ENCODE measurements at regions not wholly inside any gene's neighbourhood (a gene's known extent, or its start where the extent isn't known, plus 50 kb on each side); places are given as distances from the start of the nearest gene placed in this dataset.

DNA sequence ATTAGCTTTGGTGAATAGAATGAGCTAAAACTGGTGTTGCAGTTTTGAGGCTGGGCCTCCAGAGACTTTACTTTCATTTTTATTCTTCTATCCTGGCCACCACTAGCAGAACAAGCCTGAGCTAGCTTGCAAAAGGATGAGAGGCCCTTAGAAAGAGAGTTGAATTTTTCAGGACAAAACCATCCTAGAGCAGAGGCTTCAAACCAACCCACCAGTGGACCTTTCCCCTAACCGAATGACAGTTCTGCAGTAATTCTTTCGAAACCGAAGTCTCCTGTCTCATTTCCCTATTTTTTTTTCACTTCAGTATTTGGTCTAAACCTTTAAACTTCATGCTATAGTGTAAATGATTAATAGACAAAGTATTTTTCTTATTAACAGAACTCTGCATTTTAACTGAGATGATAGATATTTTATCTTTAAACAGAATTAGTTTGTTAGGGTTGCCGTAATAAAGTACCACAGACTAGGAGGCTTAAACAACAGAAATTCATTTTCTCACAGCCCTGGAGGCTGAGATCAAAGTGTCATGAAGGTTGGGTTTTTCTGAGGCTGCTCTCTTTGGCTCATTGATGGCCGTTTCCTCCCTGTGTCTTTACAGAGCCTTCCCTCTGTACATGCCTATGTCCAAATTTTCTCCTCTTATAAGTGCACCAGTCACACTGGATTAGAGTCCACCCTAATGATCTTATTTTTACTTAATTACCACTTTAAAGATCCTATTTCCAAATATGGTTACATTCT, 80.6 kb upstream of the PAK5 start:
- no peak for FAIRE-seq
- H3K9me3 Mint-ChIP-seq (ENCODE audit: unreplicated experiment), result no peaks in the 10 kb centered on the region
- no peaks in the 10 kb centered on the region for H3K36me3 ChIP-seq (ENCODE audit: insufficient read depth, low read length)

DNA sequence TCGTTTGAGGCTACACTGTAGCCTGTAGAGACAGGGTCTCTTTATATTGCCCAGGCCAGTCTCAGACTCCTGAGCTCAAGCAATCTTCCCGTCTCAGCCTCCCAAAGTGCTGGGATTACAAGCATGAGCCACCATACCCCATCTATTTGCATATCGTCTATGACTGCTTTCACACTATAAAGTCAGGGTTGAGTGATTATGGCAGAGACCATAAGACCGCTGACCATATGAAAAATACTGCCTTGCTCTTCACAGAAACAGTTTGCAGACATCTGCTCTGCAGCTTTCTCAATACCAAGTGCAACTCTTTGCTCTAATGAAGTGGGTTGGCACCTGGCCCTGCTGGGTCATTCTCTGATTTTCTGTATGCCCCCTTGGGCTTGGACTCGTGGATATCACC, 79.5 kb upstream of the PAK5 start:
- H3K27ac ChIP-seq (ENCODE audit: low read depth, low read length), result no peak overlapping the region
- H3K79me2 ChIP-seq (ENCODE audit: insufficient read depth, low read length), result no peaks in the 10 kb centered on the region
- no peaks in the 10 kb centered on the region for H4K20me1 ChIP-seq (ENCODE audit: insufficient read depth, low read length)
- no peaks in the 10 kb centered on the region for H3K27me3 Mint-ChIP-seq (ENCODE audit: low read depth, unreplicated experiment)
- no peaks in the 10 kb centered on the region for H3K36me3 Mint-ChIP-seq (ENCODE audit: low read depth, unreplicated experiment)
- no peaks in the 10 kb centered on the region for H3K4me1 ChIP-seq (ENCODE audit: insufficient read depth, low read length)
- no peaks in the 10 kb centered on the region for H3K9me3 ChIP-seq (ENCODE audit: insufficient read depth, low read depth, low read length)
- TF ChIP-seq, protein P1, sequence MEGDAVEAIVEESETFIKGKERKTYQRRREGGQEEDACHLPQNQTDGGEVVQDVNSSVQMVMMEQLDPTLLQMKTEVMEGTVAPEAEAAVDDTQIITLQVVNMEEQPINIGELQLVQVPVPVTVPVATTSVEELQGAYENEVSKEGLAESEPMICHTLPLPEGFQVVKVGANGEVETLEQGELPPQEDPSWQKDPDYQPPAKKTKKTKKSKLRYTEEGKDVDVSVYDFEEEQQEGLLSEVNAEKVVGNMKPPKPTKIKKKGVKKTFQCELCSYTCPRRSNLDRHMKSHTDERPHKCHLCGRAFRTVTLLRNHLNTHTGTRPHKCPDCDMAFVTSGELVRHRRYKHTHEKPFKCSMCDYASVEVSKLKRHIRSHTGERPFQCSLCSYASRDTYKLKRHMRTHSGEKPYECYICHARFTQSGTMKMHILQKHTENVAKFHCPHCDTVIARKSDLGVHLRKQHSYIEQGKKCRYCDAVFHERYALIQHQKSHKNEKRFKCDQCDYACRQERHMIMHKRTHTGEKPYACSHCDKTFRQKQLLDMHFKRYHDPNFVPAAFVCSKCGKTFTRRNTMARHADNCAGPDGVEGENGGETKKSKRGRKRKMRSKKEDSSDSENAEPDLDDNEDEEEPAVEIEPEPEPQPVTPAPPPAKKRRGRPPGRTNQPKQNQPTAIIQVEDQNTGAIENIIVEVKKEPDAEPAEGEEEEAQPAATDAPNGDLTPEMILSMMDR (IDR thresholded peaks at IDR 0.05; ENCODE audit: insufficient read depth, low read depth, low read length), result no peak
- no peak for TF ChIP-seq EZH2 (IDR thresholded peaks at IDR 0.05; ENCODE audit: insufficient read depth, low read length)
- H3K4me2 ChIP-seq (ENCODE audit: low read length), result no peak overlapping the region
- H3K27me3 ChIP-seq (ENCODE audit: insufficient read depth, low read length), result no peaks in the 10 kb centered on the region
- no peaks in the 10 kb centered on the region for H3K36me3 ChIP-seq (ENCODE audit: insufficient read depth, low read length)
- no peak overlapping the region for H3K4me3 ChIP-seq (ENCODE audit: insufficient read depth, low read depth, low read length)
- H3K9ac ChIP-seq (ENCODE audit: low read length), result no peak overlapping the region
- no peak overlapping the region for H3K4me3 Mint-ChIP-seq (ENCODE audit: unreplicated experiment)
- H3K9me3 Mint-ChIP-seq (ENCODE audit: unreplicated experiment), result no peaks in the 10 kb centered on the region
- FAIRE-seq (no peak), DNase-seq (ENCODE audit: low read depth) (no peak)
- H2AFZ ChIP-seq (ENCODE audit: low read depth, low read length), result no peak overlapping the region
- H3K27ac Mint-ChIP-seq (ENCODE audit: unreplicated experiment), result no peak overlapping the region
- H3K4me1 Mint-ChIP-seq (ENCODE audit: low read depth, unreplicated experiment), result peaks cover 3% of the 10 kb centered on the region

More for the DNA sequence above, 80.6 kb upstream of the PAK5 start:
- Histone ChIP-seq H4K20me1 (ENCODE audit: insufficient read depth, low read length) (no peaks in the 10 kb centered on the region), H3K4me2 (ENCODE audit: low read length) (no peak overlapping the region), H3K27me3 (ENCODE audit: insufficient read depth, low read length) (no peaks in the 10 kb centered on the region), H3K27ac (ENCODE audit: low read depth, low read length) (no peak overlapping the region), H3K79me2 (ENCODE audit: insufficient read depth, low read length) (no peaks in the 10 kb centered on the region), H3K9ac (ENCODE audit: low read length) (no peak overlapping the region), H2AFZ (ENCODE audit: low read depth, low read length) (no peak overlapping the region), H3K4me3 (ENCODE audit: insufficient read depth, low read depth, low read length) (no peak overlapping the region), H3K4me1 (ENCODE audit: insufficient read depth, low read length) (no peaks in the 10 kb centered on the region), H3K9me3 (ENCODE audit: insufficient read depth, low read depth, low read length) (no peaks in the 10 kb centered on the region)
- H3K27me3 Mint-ChIP-seq (ENCODE audit: low read depth, unreplicated experiment), result no peaks in the 10 kb centered on the region
- H3K36me3 Mint-ChIP-seq (ENCODE audit: low read depth, unreplicated experiment), result no peaks in the 10 kb centered on the region
- H3K27ac Mint-ChIP-seq (ENCODE audit: unreplicated experiment), result no peak overlapping the region
- no peak for TF ChIP-seq EZH2 (IDR thresholded peaks at IDR 0.05; ENCODE audit: insufficient read depth, low read length)
- TF ChIP-seq, protein P1 (IDR thresholded peaks at IDR 0.05; ENCODE audit: insufficient read depth, low read depth, low read length), result no peak
- no peak for DNase-seq (ENCODE audit: low read depth)
- peaks cover 3% of the 10 kb centered on the region for H3K4me1 Mint-ChIP-seq (ENCODE audit: low read depth, unreplicated experiment)
- no peak overlapping the region for H3K4me3 Mint-ChIP-seq (ENCODE audit: unreplicated experiment)

DNA sequence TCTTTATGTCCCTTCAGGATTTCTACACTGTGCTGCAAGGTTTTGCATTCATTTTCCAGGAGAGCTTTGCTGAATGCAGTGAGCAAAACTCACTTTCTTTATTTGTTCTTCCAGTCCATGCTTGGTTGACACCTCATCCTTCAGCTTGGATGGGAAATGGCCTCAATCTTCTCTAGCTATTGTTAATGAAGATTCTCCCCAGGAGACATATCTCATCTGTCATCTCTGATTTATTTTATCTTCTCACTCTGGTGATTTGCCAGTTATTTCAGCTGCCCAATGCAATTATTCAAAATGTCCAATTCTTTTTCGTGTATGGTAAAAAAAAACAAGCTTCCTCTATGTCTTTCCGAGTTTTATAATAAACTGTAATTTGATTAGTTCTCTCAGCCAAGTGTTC, 77.9 kb upstream of the PAK5 start:
- H3K36me3 Mint-ChIP-seq (ENCODE audit: low read depth, unreplicated experiment), result no peaks in the 10 kb centered on the region
- no peaks in the 10 kb centered on the region for H3K9me3 Mint-ChIP-seq (ENCODE audit: unreplicated experiment)
- peak; percentile 6 for DNase-seq (ENCODE audit: low read depth)
- H3K27ac Mint-ChIP-seq (ENCODE audit: unreplicated experiment), result no peak overlapping the region
- Histone ChIP-seq H3K9me3 (ENCODE audit: insufficient read depth, low read depth, low read length) (no peaks in the 10 kb centered on the region), H3K27ac (ENCODE audit: low read depth, low read length) (no peak overlapping the region), H3K4me3 (ENCODE audit: insufficient read depth, low read depth, low read length) (no peak overlapping the region), H3K36me3 (ENCODE audit: insufficient read depth, low read length) (no peaks in the 10 kb centered on the region), H2AFZ (ENCODE audit: low read depth, low read length) (no peak overlapping the region), H3K27me3 (ENCODE audit: insufficient read depth, low read length) (no peaks in the 10 kb centered on the region), H3K9ac (ENCODE audit: low read length) (no peak overlapping the region), H4K20me1 (ENCODE audit: insufficient read depth, low read length) (no peaks in the 10 kb centered on the region), H3K4me2 (ENCODE audit: low read length) (no peak overlapping the region), H3K4me1 (ENCODE audit: insufficient read depth, low read length) (no peaks in the 10 kb centered on the region), H3K79me2 (ENCODE audit: insufficient read depth, low read length) (no peaks in the 10 kb centered on the region)
- H3K27me3 Mint-ChIP-seq (ENCODE audit: low read depth, unreplicated experiment), result no peaks in the 10 kb centered on the region
- TF ChIP-seq EZH2 (IDR thresholded peaks at IDR 0.05; ENCODE audit: insufficient read depth, low read length), result no peak
- TF ChIP-seq, protein P1 (IDR thresholded peaks at IDR 0.05; ENCODE audit: insufficient read depth, low read depth, low read length), result no peak
- no peak overlapping the region for H3K4me3 Mint-ChIP-seq (ENCODE audit: unreplicated experiment)
- peaks cover 3% of the 10 kb centered on the region for H3K4me1 Mint-ChIP-seq (ENCODE audit: low read depth, unreplicated experiment)
- no peak for FAIRE-seq

Data from astrocyte (in vitro differentiated cells and primary cell).